ENCODE measurements at regions not wholly inside any gene's neighbourhood (a gene's known extent, or its start where the extent isn't known, plus 50 kb on each side); places are given as distances from the start of the nearest gene placed in this dataset.

GRCh38 chr4:56215141-56215783, 172.0 kb downstream of the AASDH start:
- no peak for DNase-seq (ENCODE audit: low read depth, low spot score)
- H3K4me3 ChIP-seq (ENCODE audit: low read length) = no peak overlapping the region

- no peak for DNase-seq (ENCODE audit: low read depth, low spot score)
- no peak overlapping the region for H3K4me3 ChIP-seq (ENCODE audit: low read length)
These were observed 173.7 kb downstream of the AASDH start for GRCh38 chr4:56213543-56213942.

DNA sequence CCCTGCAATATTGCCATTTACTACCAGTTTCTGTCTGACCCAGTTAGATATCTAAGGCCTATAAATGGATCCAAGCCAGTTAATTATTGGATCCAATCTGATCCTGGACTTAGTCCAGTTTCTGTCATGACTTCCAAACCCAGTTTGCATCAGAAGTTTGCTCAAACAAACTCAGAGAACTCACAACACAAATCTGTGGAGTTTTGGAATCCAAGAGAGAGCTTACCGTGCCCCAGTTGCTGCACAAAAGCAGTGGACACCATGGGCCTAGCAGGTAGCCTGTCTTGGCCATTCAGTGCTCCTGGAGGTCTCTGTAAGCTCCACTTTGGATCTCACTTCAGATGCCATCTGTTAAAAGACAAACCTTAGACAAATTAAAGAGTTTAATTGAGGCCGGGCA, 174.5 kb downstream of the AASDH start:
- no peak overlapping the region for H3K4me3 ChIP-seq (ENCODE audit: low read length)
- DNase-seq (ENCODE audit: low read depth, low spot score) = no peak

DNA sequence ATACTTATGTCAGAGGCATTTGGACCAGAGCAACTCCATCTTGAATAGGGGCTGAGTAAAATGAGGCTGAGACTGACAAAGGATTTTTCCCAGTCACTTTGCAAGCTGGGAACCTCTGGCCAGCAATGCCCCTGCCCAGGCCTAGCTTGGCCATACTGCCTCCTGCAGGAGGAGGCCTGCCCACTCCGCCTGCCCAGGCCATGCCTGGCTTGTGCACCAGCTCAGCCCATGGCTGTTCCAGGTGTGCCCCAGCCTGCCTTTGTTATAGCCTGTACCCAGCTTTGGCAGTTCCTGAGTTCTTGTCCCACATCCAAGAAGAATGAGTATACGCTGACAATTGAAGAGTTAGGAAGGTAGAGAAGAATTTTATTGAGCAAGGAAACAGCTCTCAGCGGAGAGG, 176.1 kb downstream of the AASDH start:
- DNase-seq (ENCODE audit: low read depth, low spot score) = no peak
- no peak overlapping the region for H3K4me3 ChIP-seq (ENCODE audit: low read length)

DNA sequence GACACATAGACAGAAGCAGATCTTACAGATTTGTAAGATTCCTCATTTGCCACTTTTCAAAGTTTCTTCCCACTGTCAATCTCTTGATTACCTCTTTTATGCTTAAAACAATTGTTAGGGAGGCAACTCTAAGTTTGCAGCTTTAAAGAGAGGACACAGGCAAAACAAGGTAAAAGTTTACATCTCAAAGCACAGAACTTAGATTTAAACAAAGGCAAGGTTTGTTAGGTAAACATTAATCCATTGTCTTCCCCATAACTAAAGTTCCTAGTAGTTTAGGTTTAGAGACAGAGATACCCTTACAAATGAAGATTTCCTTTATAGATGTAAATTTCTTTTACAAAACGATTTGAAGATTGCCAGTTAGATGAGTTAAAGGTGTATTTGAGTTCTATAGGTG, 176.9 kb downstream of the AASDH start:
- H3K4me3 ChIP-seq (ENCODE audit: low read length) = no peak overlapping the region
- DNase-seq (ENCODE audit: low read depth, low spot score) = no peak

DNA sequence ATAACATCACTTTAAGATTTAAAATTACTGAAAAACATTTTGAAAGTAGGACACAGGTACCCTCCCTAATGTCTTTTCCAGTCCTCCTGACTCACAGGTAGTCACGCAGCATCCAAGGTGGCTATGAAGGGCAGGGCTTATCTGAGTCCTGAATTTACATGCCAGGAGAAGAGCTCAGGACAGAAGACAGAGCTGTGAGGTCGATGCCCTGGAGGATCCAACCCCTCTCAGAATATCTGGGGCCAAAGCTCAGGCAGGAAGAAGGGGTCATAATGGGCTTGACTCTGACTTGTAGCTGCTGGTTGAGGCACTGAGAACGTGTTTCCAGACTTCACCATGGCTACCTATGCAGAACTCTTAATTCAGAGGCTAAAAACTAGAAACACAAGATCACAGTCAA, 177.5 kb downstream of the AASDH start:
- no peak overlapping the region for H3K4me3 ChIP-seq (ENCODE audit: low read length)
- no peak for DNase-seq (ENCODE audit: low read depth, low spot score)

DNA sequence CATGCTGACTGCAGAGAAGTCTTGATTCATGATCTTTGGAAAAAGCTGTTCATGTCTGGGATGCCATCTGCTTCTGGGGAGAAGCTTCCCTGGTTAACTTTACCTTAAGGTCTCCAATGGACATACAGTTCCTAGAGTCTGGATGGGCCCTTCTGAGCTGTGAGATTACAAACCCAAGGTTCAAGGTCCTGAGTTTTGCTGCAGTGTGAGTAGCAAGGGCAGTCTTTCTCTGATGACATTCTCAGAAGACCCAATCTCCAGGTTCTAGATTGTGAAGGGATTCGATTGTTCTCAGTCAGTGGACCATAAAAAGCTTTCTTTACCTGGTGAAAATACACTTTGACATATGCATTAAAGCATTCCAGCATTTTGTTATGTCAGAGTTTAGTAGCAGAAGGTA, 179.2 kb downstream of the AASDH start:
- DNase-seq (ENCODE audit: low read depth, low spot score) = no peak

DNA sequence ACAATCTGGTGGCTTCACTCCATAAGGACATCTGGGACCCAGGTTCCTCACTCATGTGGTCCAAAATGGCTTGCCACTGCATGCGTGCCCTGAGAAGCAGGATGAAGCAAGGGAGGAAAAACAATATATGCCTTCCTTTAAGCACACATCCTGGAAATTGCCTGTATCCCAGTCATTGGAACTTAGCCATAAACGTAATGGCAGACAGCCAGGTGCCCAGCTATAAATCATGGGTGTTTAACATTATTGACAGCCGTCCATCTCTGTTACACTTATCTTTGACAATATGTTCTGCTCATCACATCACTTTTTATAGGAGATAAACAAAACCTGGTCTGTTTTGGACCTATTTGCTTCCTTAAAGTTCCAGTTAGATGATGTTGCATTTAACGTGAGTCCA, 181.0 kb downstream of the AASDH start:
- DNase-seq (ENCODE audit: low read depth, low spot score) = no peak
- no peak overlapping the region for H3K4me3 ChIP-seq (ENCODE audit: low read length)

More for the DNA sequence above, 179.2 kb downstream of the AASDH start:
- H3K4me3 ChIP-seq (ENCODE audit: low read length) = no peak overlapping the region

GRCh38 chr4:56200275-56200674, 187.0 kb downstream of the AASDH start:
- no peak overlapping the region for H3K4me3 ChIP-seq (ENCODE audit: low read length)
- DNase-seq (ENCODE audit: low read depth, low spot score) = no peak

GRCh38 chr4:56198265-56198664, 189.0 kb downstream of the AASDH start:
- DNase-seq (ENCODE audit: low read depth, low spot score) = no peak
- H3K4me3 ChIP-seq (ENCODE audit: low read length) = no peak overlapping the region

DNA sequence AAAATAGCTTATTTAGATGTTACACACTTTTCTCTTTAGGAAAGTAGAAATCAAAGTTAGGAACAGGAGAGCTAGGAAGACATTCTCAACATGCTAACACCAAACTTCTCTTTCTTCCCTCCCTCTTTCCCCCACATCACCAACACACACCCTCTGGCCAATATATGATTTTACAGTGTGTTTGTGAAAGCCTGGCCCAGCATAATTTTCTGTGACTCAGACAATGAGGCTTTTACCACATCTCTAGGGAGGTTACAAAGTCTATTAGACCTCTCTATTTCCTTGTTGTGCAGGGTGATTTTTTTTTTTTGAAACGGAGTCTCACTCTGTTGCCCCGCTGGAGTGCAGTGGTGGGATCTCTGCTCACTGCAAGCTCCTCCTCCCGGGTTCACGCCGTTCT, 189.9 kb downstream of the AASDH start:
- DNase-seq (ENCODE audit: low read depth, low spot score) = no peak
- no peak overlapping the region for H3K4me3 ChIP-seq (ENCODE audit: low read length)

GRCh38 chr4:56195025-56195424, 192.3 kb downstream of the AASDH start:
- H3K4me3 ChIP-seq (ENCODE audit: low read length) = no peak overlapping the region
- DNase-seq (ENCODE audit: low read depth, low spot score) = no peak

- H3K4me3 ChIP-seq (ENCODE audit: low read length) = no peak overlapping the region
- no peak for DNase-seq (ENCODE audit: low read depth, low spot score)
These were observed 195.8 kb downstream of the AASDH start for GRCh38 chr4:56191534-56191933.

GRCh38 chr4:56187688-56188087, 199.6 kb downstream of the AASDH start:
- DNase-seq (ENCODE audit: low read depth, low spot score) = no peak
- no peak overlapping the region for H3K4me3 ChIP-seq (ENCODE audit: low read length)

- DNase-seq (ENCODE audit: low read depth, low spot score) = no peak
- H3K4me3 ChIP-seq (ENCODE audit: low read length) = no peak overlapping the region
These were observed 200.3 kb downstream of the AASDH start for GRCh38 chr4:56186808-56187523.

GRCh38 chr4:56185901-56186300, 201.4 kb downstream of the AASDH start:
- no peak overlapping the region for H3K4me3 ChIP-seq (ENCODE audit: low read length)
- DNase-seq (ENCODE audit: low read depth, low spot score) = no peak

DNA sequence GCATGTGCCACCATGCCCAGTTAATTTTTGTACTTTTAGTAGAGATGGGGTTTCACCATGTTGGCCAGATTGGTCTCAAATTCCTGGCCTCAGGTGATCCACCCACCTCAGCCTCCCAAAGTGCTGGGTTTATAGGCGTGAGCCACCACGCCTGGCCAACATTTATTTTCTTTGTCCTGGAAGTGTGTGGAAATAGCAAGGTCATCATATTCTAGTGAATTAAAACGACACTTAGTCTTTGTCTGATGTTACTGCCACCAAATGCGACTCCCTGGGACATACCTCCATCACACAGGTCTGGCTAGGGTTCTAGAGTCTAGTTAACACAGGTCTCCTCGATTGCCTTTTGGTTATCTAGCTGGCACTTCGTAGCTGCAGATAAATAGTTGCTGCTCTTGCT, 203.1 kb downstream of the AASDH start:
- DNase-seq (ENCODE audit: low read depth, low spot score) = no peak
- no peak overlapping the region for H3K4me3 ChIP-seq (ENCODE audit: low read length)

DNA sequence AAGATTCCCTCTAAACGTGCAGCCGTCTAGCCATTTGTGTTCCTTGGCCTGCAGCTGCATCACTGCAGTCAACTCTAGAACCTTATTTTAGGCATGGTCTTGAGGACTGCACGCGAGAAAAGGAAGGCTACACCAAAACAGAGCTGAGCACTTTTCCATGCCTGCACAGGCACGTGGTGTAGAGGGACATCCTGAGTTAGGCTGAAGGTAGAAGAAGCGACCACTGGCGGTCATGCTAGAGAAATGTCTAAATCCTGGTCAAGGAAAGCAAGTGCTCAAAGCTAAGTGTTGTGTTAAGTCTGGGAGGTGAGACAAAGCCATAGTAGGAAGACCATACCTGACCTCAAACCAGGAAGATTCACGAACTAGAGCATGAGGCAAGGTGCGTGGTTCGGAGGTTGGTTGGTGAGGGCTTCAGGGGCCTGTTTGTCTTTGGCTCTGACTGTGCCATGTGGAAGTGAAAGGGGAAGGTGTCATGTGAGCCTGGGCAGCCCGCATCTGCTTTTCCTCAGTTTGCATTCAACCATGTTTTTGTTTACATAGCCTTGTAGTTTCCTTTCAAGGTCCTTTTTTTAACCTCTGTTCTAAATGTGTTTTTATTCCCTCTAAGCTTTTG, 203.8 kb downstream of the AASDH start:
- H3K4me3 ChIP-seq (ENCODE audit: low read length) = no peak overlapping the region
- no peak for DNase-seq (ENCODE audit: low read depth, low spot score)

DNA sequence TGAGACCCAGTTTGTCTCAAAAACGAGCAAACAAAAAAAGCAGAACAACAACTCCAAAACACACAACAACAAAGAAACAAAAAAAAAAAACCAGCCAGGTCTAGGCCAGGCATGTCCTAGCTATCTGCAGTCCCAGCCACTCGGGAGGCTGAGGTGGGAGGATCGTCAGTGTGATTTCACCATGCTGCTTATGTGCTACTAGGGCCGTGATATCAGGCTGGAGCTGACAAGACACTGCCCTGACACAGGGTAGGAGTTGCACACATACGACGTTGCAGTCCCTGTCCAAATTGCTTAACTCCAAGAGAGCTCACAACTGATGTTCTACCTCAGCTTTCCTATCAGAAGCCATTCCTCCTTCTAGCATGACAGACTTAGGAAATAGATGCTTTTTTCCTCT, 204.9 kb downstream of the AASDH start:
- no peak overlapping the region for H3K4me3 ChIP-seq (ENCODE audit: low read length)
- no peak for DNase-seq (ENCODE audit: low read depth, low spot score)

DNA sequence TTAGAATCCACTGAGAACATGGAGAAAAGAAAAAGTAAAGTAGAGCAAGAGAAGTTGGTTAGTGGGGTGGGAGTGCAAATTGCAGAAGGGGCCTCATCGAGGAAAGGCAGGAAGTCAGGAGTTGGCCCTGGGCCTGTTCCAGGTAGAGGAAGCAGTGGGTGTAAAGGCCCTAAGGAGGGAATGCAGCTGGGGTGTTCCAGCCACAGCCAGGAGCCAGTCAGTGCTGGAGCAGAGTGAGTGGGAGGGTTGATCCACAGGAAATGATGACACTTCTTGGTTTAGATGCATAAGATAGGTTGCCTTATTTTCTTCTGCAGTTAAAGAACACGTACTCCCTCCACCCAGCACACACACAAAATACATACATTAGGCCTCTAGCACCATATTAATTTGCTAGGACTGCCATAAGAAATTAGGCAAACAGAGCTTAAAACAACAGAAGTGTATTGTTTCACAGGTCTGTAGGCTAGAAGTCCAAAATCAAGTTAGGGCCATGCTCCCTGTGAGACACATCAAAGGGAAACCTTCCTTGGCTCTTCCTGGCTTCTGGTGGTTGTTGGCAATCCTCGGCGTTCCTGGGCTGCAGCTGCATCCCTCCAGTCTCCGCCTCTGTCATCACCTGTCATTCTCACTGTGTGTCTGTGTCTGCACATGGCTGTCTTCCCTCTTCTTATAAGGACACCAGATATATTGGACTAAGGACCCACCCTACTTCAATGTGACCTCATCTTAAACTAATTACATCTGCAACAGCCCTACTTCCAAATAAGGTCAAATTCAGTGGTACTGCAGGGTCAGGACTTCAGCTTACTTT, 205.9 kb downstream of the AASDH start:
- H3K4me3 ChIP-seq (ENCODE audit: low read length) = no peak overlapping the region
- peak; percentile 66 for DNase-seq (ENCODE audit: low read depth, low spot score)

Measured in Jurkat, Clone E6-1 (cell line).